Tibial artery (tissue), 4 donors: ENCODE measurements at regions not wholly inside any gene's neighbourhood (a gene's known extent, or its start where the extent isn't known, plus 50 kb on each side); places are given as distances from the start of the nearest gene placed in this dataset.
"Not testable (repeated sequence)": the region's sequence is repeated elsewhere in the genome, so short reads cannot be mapped to it uniquely, and the experiment has no call there.

Experiments
- DNase-seq, 2 donors: peaks; one replicate each; pipeline ENCODE4 v3.0.0-alpha.2; 2019
- H3K27ac ChIP-seq, 2 donors: fragments of 200-600 bp; sonication (generic) in 1 of 2; 1 replicate in 1 of 2; 2 replicates in 1 of 2; pipeline ENCODE4 v1.5.1; 2018 to 2019; ENCODE audit warnings: mild to moderate bottlenecking in 1 of 2
- H3K27me3 ChIP-seq, 2 donors: fragments of 200-600 bp; sonication (generic) in 1 of 2; one replicate each; pipeline versions ENCODE4 v1.5.1 to v1.6.0; 2016 to 2019
- H3K36me3 ChIP-seq, 3 donors: fragments of 200-600 bp; sonication (generic) in 2 of 3; one replicate each; pipeline ENCODE4 v1.5.1; 2016 to 2019; ENCODE audit warnings: mild to moderate bottlenecking in 2 of 3
- H3K4me1 ChIP-seq, 4 donors: fragments of 200-600 bp; sonication (generic) in 2 of 4; 1 replicate in 3 of 4; 2 replicates in 1 of 4; pipeline ENCODE4 v1.5.1; 2016 to 2019
- H3K4me3 ChIP-seq, 2 donors: fragments of 200-600 bp; sonication (generic) in 1 of 2; 1 replicate in 1 of 2; 2 replicates in 1 of 2; pipeline ENCODE4 v1.5.1; 2018 to 2019; ENCODE audit warnings: mild to moderate bottlenecking in 2 of 2
- H3K9me3 ChIP-seq, 3 donors: fragments of 200-600 bp; sonication (generic) in 1 of 3; one replicate each; pipeline ENCODE4 v1.5.1; 2016 to 2019
- intact Hi-C: fragments of 100-400 bp; cut with DNase I; formaldehyde crosslinking; loops from one replicate; pipeline ENCODE4 v1.15.0; 2023; ENCODE audit warnings: low total_unique reads
- TF ChIP-seq, protein P1 (sequence below), 2 experiments: fragments of 200-600 bp in 1 of 2; fragments of 450-650 bp in 1 of 2; IDR thresholded peaks; one replicate each; pipeline ENCODE4 v1.5.1; 2017 to 2019; ENCODE audit warnings: antibody characterized with exemption in 2 of 2, mild to moderate bottlenecking in 1 of 2, moderate library complexity in 1 of 2

- Histone ChIP-seq H3K27ac (no peak overlapping the region), H3K27me3 (no peaks in the 10 kb centered on the region), H3K9me3 (no peaks in the 10 kb centered on the region), H3K4me3 (no peak overlapping the region), H3K36me3 (no peaks in the 10 kb centered on the region), H3K4me1 (no peaks in the 10 kb centered on the region)
- intact Hi-C loops, result no loop called here
- DNase-seq, result no peak
- TF ChIP-seq, protein P1, sequence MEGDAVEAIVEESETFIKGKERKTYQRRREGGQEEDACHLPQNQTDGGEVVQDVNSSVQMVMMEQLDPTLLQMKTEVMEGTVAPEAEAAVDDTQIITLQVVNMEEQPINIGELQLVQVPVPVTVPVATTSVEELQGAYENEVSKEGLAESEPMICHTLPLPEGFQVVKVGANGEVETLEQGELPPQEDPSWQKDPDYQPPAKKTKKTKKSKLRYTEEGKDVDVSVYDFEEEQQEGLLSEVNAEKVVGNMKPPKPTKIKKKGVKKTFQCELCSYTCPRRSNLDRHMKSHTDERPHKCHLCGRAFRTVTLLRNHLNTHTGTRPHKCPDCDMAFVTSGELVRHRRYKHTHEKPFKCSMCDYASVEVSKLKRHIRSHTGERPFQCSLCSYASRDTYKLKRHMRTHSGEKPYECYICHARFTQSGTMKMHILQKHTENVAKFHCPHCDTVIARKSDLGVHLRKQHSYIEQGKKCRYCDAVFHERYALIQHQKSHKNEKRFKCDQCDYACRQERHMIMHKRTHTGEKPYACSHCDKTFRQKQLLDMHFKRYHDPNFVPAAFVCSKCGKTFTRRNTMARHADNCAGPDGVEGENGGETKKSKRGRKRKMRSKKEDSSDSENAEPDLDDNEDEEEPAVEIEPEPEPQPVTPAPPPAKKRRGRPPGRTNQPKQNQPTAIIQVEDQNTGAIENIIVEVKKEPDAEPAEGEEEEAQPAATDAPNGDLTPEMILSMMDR (IDR thresholded peaks at IDR 0.05), result no peak
Measured at GRCh38 chr20:1734269-1734858, 76.8 kb upstream of the SIRPG start.

DNA sequence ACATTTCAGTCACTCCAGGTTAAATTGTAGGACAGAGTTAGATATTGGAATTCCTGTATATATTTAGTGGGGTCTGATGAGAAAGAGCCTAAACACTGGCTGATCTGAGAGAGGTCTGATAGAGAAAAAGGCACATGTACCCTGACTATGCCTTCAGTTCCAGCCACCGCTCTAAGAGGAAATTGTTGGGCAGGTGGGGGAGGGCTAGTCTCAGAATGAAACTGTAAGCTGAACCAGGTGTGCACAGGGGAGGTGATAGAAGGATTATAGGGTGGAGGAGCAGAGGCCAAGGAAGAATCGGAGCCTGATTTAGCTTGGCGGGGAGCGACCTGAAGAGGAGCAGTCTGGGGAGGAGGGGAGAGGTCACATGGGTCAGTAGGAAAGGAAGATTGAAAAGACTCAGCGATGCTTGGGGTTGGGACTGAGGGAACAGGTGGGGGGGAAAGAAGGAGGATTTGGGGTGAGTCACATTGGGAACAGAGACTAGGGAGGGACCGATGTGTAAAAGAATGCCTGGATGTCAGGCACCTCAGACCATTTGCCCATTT lies 74.3 kb upstream of the SIRPG start:
- DNase-seq, intact Hi-C loops, H3K36me3 ChIP-seq, H3K4me1 ChIP-seq, H3K27me3 ChIP-seq, H3K27ac ChIP-seq, H3K4me3 ChIP-seq, H3K9me3 ChIP-seq: not testable (repeated sequence)

DNA sequence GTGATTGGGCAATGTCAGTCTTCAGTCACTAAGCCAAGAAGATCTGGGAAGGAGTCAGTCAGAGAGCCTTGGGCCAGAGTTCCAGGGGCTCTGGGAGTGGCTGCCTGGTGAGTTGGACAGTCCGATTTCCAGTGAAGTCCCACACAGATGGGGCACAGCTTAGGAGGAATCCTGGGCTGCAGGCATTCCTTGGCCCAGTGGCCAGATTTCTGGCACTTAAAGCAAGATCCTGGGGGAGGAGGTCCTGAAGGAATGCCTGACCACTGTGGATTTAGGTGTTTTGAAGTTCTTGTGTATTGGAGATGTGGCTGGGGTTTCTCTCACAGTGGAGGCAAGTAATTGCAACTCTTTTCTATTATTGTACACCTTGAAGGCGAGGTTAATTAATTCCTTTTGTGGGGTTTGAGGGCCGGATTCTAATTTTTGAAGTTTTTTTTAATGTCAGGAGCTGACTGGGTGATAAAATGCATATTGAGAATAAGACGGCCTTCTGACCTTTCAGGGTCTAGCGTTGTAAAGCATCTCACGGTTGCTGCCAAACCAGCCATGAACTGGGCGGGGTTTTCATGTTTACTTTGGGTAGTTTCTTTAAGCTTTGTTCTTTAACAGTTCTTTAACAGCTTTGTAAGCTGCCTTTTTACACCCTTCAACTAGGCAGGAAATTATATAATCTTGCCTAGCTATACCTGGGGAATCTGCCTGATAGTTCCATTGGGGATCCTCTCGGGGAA lies 73.6 kb upstream of the SIRPG start:
- H3K36me3 ChIP-seq, H3K9me3 ChIP-seq, H3K4me3 ChIP-seq, H3K4me1 ChIP-seq, intact Hi-C loops, H3K27me3 ChIP-seq, DNase-seq, H3K27ac ChIP-seq: not testable (repeated sequence)

DNA sequence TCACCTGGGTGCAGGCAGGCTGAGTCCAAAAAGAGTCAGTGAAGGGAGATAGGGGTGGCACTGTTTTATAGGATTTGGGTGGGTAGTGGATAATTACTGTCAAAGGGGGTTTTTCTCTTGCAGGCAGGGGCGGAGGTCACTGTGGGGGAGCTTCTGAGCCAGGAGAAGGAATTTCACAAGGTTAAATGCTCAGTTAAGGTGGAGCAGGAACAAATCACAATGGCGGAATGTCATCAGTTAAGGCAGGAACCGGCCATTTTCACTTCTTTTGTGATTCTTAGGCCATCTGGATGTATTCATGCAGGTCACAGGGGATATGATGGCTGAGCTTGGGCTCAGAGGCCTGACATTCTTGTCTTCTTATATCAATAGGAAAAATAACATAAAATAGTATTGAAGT lies 69.7 kb upstream of the SIRPG start:
- H3K27me3 ChIP-seq, H3K27ac ChIP-seq, H3K9me3 ChIP-seq, H3K4me3 ChIP-seq, H3K36me3 ChIP-seq, intact Hi-C loops, DNase-seq, H3K4me1 ChIP-seq: not testable (repeated sequence)

- Histone ChIP-seq H3K4me1 (no peaks in the 10 kb centered on the region), H3K27ac (no peak overlapping the region), H3K36me3 (no peaks in the 10 kb centered on the region), H3K4me3 (no peak overlapping the region), H3K27me3 (no peaks in the 10 kb centered on the region), H3K9me3 (no peaks in the 10 kb centered on the region)
- intact Hi-C loops, result no loop called here
- no peak for DNase-seq
- TF ChIP-seq, protein P1 (IDR thresholded peaks at IDR 0.05), result no peak
Measured at GRCh38 chr20:1724901-1725300, 67.3 kb upstream of the SIRPG start.

GRCh38 chr20:1722513-1723050 lies 65.0 kb upstream of the SIRPG start:
- no peak overlapping the region for H3K27ac ChIP-seq
- no peaks in the 10 kb centered on the region for H3K36me3 ChIP-seq
- no peaks in the 10 kb centered on the region for H3K27me3 ChIP-seq
- H3K4me3 ChIP-seq, result no peak overlapping the region
- DNase-seq, result no peak
- intact Hi-C loops, result no loop called here
- H3K9me3 ChIP-seq, result no peaks in the 10 kb centered on the region
- H3K4me1 ChIP-seq, result no peaks in the 10 kb centered on the region
- TF ChIP-seq, protein P1 (IDR thresholded peaks at IDR 0.05), result no peak
